ENCODE measurements at regions not wholly inside any gene's neighbourhood (a gene's known extent, or its start where the extent isn't known, plus 50 kb on each side); places are given as distances from the start of the nearest gene placed in this dataset.
"Not testable (repeated sequence)": the region's sequence is repeated elsewhere in the genome, so short reads cannot be mapped to it uniquely, and the experiment has no call there.

DNA sequence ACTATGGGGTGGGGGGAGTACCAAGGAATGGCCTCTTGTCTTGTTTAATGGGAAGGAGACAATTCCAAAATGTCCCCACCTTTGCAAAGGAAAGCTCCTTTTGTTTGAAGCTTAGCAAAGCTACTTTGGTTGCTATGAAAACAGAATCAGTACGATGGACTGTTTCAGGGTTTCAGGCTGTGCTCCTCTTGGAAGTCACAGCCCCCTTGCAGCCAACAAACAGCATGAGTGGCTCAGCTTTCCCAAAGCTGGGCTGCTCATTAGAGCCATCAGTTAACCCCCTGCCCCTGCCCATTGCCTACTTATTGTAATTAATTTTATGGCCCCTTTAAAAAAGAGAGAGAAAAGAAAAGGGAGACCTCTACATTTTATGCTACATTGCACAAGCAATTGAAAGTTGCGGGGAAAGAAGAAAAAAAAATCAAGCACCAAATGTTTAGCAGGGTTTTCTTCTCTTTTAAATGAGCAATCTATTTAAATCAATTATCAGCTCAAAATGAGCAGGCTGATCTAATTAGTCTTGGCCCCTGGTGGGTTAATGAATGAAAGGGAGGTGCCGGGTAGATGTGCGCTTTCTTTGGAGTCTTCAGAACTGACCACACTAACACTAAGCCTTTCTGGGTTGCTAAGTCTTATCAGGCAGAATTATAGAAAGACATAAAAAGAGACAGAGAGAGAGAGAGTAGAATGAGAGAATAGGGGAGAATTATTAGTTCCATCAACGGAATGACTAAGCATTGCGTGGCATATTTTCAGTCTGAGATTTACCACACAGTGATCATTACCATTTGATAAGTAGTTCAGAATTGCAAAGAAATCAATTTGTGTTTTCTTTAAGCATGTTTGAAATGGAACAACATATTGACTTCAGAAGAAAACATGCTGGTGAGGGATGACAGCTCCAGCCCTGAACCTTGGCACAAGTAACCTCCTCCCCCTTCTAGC is 284.9 kb downstream of the INSIG2 start:
- no peak for DNase-seq (ENCODE audit: extremely low spot score)
- no peaks in the 10 kb centered on the region for H3K4me1 ChIP-seq
- no peak overlapping the region for H3K27ac ChIP-seq (replicated peaks in 1 of 4)
- TF ChIP-seq POLR2AphosphoS5 (IDR thresholded peaks at IDR 0.05) (no peak), EP300 (IDR thresholded peaks at IDR 0.05) (no peak), CTCF (IDR thresholded peaks at IDR 0.05) (no peak)
- H3K4me3 ChIP-seq, result no peak overlapping the region
- intact Hi-C loops (cut with DNase I), result no loop called here
- H3K36me3 ChIP-seq, result no peaks in the 10 kb centered on the region
- 72% methylated on average over 6 of the region's 6 CpGs for WGBS
- H3K9me3 ChIP-seq, result no peaks in the 10 kb centered on the region
- peaks cover 0 to 8% (median 2%) of the 10 kb centered on the region in 4 donors for H3K27me3 ChIP-seq

DNA sequence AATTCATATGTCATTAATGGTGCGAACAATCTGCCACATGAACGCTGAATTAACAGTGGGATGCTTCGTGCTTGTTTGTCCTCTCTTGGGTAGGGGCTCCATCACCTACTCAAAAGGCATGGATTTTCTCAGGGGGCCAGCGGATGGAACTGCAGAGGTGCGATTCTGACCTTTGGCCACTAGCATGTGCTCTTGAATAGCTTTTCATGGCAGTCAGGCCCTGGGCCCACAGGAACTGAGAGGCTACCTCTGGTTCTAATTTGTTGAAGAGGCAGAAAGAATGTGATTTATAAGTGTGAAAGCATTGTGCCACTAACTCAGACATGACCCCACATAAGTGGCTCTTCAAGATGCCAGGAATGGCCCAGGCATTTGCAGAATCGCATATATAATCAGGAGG is 283.2 kb downstream of the INSIG2 start:
- no peak for TF ChIP-seq POLR2AphosphoS5 (IDR thresholded peaks at IDR 0.05)
- peak in 1 of 3 experiments; percentile 16 for TF ChIP-seq CTCF (IDR thresholded peaks at IDR 0.05)
- Histone ChIP-seq H3K4me3 (no peak overlapping the region), H3K27ac (replicated peaks in 1 of 4) (no peak overlapping the region), H3K36me3 (no peaks in the 10 kb centered on the region), H3K27me3 (peaks cover 0 to 11% (median 2%) of the 10 kb centered on the region in 4 donors), H3K9me3 (no peaks in the 10 kb centered on the region), H3K4me1 (no peaks in the 10 kb centered on the region)
- 20% methylated on average over 5 of the region's 6 CpGs for WGBS
- intact Hi-C loops (cut with DNase I), result no loop called here
- no peak for DNase-seq (ENCODE audit: extremely low spot score)

DNA sequence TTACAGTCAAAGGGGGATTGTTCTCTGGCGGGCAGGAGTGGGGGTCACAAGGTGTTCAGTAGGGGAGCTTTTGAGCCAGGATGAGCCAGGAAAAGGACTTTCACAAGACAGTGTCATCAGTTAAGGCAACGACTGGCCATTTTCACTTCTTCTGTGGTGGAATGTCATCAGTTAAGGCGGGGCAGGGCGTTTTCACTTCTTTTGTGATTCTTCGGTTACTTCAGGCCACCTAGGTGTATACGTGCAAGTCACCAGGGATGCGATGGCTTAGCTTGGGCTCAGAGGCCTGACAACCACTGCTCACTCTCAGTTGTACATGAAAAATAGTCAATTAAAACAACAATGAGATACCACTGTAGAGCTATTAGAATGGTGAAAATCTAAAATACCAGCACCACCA is 281.2 kb downstream of the INSIG2 start:
- H3K4me1 ChIP-seq; H3K27ac ChIP-seq (replicated peaks in 1 of 4); H3K4me3 ChIP-seq; H3K9me3 ChIP-seq; DNase-seq (ENCODE audit: extremely low spot score); intact Hi-C loops (cut with DNase I); H3K36me3 ChIP-seq: not testable (repeated sequence)
- 48% methylated on average over 7 of the region's 7 CpGs for WGBS
- H3K27me3 ChIP-seq, result peaks cover 0 to 12% (median 2%) of the 10 kb centered on the region in 4 donors

DNA sequence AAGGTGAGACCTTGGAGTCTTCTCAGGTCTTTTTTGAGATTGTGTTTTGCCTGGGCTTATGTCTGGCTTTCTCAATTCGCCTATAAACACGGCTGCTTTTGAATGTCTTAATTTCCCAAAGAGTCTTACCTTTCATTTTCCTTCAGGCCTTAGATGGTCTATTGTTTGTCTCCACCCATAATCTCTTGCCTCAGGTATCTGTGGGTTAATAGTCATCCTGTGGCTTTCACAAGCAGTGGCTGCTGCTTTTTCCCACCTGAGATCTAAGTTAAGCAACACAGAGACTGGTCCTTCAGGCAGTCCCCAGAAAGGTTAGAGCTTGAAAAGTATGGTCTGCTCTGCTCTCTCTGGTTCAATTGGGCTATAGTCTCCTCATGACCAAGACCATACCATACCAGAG is 275.3 kb downstream of the INSIG2 start:
- WGBS, result 84% methylated on average over 2 of the region's 2 CpGs
- Histone ChIP-seq H3K4me1 (no peaks in the 10 kb centered on the region), H3K4me3 (no peak overlapping the region), H3K9me3 (peaks cover 0 to 8% (median under 1%) of the 10 kb centered on the region in 4 donors), H3K36me3 (no peaks in the 10 kb centered on the region), H3K27ac (replicated peaks in 1 of 4) (no peak overlapping the region), H3K27me3 (peaks cover 0 to 4% (median 0%) of the 10 kb centered on the region in 4 donors)
- DNase-seq (ENCODE audit: extremely low spot score), result no peak
- intact Hi-C loops (cut with DNase I), result no loop called here
- TF ChIP-seq POLR2AphosphoS5 (IDR thresholded peaks at IDR 0.05) (no peak), CTCF (IDR thresholded peaks at IDR 0.05) (no peak), EP300 (IDR thresholded peaks at IDR 0.05) (no peak), POLR2A (IDR thresholded peaks at IDR 0.05; ENCODE audit: low read depth) (no peak)

DNA sequence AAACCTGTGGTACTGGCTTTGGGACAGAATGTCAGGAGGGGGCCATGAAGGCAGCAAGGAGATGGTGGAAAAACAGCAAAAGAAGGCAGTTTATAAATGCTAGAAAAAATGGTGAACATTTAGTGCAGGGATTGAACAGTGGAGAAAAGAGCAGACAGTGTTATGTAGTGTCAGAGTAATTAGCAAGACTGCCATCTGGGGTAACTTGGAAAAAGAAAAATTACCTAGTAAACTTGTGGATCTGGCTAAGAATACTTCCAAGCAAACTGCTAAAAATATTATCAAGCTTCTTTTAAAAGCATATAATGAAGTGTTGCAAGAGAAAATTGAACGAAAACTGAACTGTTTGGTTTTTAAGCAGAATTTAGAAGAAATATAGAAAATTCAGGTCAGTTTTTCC is 267.8 kb downstream of the INSIG2 start:
- TF ChIP-seq POLR2AphosphoS5 (IDR thresholded peaks at IDR 0.05), result no peak
- no peak for TF ChIP-seq EP300 (IDR thresholded peaks at IDR 0.05)
- TF ChIP-seq POLR2A (IDR thresholded peaks at IDR 0.05; ENCODE audit: low read depth), result no peak
- TF ChIP-seq CTCF (IDR thresholded peaks at IDR 0.05), result no peak
- no peaks in the 10 kb centered on the region for H3K27me3 ChIP-seq
- H3K9me3 ChIP-seq, result peaks cover 0 to 10% (median 4%) of the 10 kb centered on the region in 4 donors
- no peak overlapping the region for H3K4me3 ChIP-seq
- H3K4me1 ChIP-seq, result no peaks in the 10 kb centered on the region
- no peak overlapping the region for H3K27ac ChIP-seq (replicated peaks in 1 of 4)
- 67% methylated on average over 1 of the region's 1 CpG for WGBS
- H3K36me3 ChIP-seq, result no peaks in the 10 kb centered on the region
- intact Hi-C loops (cut with DNase I), result no loop called here
- DNase-seq (ENCODE audit: extremely low spot score), result no peak

All from esophagus muscularis mucosa (tissue), 4 donors.